ENCODE measurements at regions not wholly inside any gene's neighbourhood (a gene's known extent, or its start where the extent isn't known, plus 50 kb on each side); places are given as distances from the start of the nearest gene placed in this dataset.
"Not testable (repeated sequence)": the region's sequence is repeated elsewhere in the genome, so short reads cannot be mapped to it uniquely, and the experiment has no call there.

GRCh38 chrX:150238632-150239382, 124.3 kb upstream of the MAMLD1 start:
- DNase-seq (ENCODE audit: low spot score), result no peak

DNA sequence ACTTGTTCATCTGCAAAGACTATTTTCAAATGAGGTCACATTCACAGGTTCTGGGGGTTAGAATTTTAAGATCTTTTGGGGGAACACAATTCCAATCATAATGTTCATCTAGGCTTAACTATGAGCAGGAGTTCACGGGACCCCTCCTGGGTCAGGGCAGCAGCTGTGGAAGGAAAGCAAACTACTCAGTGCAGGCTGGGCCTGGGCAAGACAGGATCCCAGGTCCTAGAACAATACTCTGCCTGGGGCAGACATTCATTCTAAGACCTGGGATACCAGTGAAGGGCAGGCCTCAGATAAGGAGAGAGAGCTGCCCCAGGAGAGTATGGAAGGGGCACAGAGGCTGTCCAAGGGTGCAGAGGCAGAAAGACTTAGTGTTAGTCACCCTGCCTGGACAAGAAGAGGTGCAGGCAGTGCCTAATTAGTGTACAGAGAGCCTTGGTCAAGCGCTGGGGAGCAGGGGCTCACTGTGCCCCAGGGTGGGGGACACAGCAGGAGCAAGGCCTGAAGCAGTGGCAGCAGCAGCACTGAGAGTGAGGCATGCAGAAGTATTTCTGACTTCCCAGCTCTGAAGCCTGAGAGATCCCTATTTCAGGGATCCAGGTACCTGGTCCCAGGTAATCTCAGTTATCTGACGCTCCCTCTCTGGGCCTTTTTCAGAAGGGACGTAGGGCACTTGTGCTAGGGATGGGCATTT, 123.0 kb upstream of the MAMLD1 start:
- no peak for DNase-seq (ENCODE audit: low spot score)

DNA sequence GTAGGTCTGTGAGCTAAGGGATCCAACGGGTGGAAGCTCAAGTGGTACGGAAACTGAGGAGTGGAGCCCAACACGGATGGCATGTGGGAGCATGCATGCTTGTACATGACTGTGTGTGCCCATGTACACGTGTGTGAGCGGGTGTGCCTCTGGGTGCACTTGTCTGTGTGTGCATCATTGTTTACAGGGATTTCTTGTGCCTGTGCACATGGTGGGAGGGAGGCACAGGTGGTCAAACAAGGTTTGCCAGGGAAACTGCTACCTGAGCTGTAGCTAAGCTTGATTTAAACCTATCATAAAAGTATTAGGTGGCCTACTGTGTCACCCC, 122.5 kb upstream of the MAMLD1 start:
- no peak for DNase-seq (ENCODE audit: low spot score)

- no peak for DNase-seq (ENCODE audit: low spot score)
These were observed 109.0 kb upstream of the MAMLD1 start for GRCh38 chrX:150253959-150254620.

DNA sequence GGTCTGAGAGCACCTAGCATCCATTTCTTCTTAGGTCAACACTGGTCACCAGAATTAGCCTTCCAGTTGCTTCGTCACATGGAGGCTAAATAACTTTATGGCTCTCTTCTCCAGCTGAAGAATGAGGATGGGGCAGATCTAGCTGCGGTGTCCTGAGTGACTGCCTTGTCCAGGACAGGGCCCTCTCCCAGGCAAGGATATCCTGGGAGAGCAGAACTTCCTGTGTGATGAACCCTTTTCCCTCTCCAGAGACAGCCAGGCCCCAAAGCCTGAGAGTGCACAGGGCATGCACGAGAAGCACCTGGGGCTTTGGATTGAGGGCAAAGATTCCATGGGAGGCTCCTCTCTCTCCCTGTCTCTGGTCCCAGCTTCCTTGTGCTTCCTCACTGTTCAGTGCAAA, 108.2 kb upstream of the MAMLD1 start:
- no peak for DNase-seq (ENCODE audit: low spot score)

- DNase-seq (ENCODE audit: low spot score), result no peak
These were observed 107.4 kb upstream of the MAMLD1 start for GRCh38 chrX:150255441-150256296.

DNA sequence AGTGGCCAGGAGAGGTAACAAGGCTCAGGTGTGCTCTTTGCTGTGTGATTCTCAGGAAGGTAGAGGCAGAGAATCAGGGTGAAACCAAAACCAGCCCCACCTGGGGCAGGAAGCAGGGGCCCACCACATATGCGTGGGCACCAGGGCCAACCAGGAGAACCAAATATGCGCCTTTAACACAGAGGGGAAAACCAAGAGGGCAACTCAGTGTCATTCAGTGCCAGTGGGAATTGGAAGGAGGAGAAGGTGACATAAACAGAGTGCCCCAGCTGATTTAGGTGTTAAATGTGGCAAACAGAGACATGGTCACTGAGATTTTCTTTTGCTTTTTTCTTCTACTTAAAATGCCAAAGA, 106.8 kb upstream of the MAMLD1 start:
- DNase-seq (ENCODE audit: low spot score), result no peak

GRCh38 chrX:150257353-150258175, 105.6 kb upstream of the MAMLD1 start:
- DNase-seq (ENCODE audit: low spot score), result no peak

GRCh38 chrX:150258176-150258425, 105.0 kb upstream of the MAMLD1 start:
- no peak for DNase-seq (ENCODE audit: low spot score)

DNA sequence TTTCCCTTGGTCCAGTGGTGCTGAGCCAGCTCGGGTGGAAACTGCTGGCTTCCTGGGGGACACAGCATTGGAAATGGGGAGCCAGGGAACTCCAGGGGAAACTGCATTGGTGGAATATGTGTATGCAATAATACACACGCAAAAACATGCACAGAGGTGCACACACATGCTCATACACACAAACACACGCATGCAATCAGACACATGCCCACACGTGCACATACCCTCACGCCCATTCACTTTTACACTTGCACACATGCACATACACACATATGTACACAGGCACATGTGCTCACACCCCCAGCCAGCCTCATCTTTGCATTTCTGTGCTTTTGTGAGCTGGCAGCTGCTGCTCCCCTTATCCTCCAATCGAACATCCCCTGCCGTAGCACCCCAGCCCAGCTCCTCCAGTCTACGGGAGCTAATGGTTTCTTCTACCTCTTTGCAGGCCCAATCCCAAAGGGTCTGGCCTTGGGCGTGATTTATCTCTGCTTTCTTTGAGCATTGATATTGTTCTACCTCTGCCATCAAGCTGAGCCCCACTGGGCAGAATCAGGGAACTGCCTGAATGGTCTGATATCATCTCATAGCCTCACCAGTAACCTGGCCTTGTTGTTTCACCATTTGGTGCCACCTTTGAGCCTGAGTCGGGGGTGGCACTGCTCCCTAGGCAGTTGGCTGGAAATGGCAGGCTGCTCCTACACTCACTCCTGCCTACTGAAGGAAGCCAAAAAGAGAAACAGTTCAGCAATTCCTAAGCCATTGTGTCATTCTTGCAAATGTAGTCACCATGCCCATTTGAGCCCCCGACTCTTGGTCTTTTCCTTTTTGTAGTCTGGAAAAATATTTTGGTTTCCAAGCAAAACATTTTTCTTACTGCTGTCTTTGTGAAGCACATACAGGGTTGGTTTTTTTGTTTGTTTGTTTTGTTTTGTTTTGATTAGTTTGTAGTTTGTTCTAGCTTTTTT, 104.4 kb upstream of the MAMLD1 start:
- no peak for DNase-seq (ENCODE audit: low spot score)

- no peak for DNase-seq (ENCODE audit: low spot score)
These were observed 100.7 kb upstream of the MAMLD1 start for GRCh38 chrX:150262456-150262855.

GRCh38 chrX:150268839-150269355, 94.2 kb upstream of the MAMLD1 start:
- DNase-seq (ENCODE audit: low spot score), result no peak

DNA sequence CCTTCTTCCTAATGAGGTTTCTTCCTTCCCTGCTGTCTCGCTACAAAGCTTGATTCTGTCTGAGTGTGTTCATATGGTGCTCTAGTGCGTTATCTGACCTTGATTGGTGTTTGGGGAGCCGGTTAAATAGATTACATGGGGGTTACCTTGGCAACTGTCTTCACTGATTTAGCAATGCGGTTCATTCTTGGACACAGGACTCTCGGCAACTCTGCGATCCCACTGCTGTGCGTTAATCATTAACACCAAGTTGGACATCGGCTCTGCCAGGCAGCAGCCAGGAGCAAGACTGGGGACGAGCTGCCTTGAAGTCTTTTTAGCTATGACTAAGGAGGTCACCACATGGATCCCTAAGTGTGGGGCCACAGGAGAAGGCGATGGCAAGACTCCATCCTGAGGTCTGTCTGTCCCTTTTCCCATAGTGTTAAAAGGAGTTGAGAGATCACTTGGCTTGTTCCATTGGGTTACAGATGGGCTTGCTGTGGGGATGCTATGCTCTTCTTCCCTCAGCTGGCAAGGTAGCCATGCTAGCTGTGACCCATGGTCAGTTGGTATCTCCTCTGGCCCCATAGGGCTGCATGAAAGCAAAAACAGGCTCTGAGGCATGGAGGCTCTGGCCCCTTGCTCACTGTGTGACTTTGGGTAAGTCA, 93.4 kb upstream of the MAMLD1 start:
- DNase-seq (ENCODE audit: low spot score), result no peak

- no peak for DNase-seq (ENCODE audit: low spot score)
These were observed 92.5 kb upstream of the MAMLD1 start for GRCh38 chrX:150270622-150271021.

GRCh38 chrX:150273575-150274294, 89.4 kb upstream of the MAMLD1 start:
- DNase-seq (ENCODE audit: low spot score), result not testable (repeated sequence)

DNA sequence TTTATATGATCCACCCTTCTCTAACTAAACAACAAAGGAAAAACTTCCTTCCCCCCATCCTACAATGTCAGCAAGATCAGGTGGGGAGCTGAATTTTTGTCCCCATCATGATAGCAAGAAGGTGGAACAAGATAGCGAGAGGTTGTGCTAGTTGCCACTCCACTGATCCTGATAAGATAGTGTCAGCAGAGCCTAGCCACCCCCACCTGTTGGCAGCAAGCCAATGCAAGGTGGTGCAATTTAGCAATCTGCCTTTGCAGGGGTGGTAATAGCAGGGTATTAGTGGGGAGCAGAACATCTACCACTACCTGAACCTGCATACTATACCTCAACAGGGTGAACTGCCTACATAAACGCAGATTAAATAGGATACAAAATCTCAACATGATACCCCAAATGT, 80.2 kb upstream of the MAMLD1 start:
- no peak for DNase-seq (ENCODE audit: low spot score)

DNA sequence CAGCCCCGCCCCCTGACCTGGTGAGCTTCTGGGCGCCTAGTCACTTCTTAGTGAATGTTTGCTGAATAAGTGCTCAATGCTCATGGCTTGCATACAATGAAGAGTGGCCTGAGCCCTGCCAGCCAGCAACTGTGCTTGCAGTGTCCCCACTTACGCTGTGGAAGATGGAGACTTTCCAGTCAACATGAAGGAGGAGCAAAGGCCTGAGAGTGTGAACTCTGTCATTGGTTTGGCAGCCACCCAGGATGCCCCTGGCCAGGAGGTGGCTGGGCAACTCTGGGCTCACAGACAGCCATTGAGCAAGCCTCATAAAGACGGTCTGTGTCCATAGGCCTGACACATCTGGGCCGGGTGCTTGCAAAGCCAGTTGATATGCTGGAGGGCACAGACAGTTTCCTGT, 72.1 kb upstream of the MAMLD1 start:
- no peak for DNase-seq (ENCODE audit: low spot score)

GRCh38 chrX:150293311-150294013, 69.7 kb upstream of the MAMLD1 start:
- no peak for DNase-seq (ENCODE audit: low spot score)
